BJ (cell line): ENCODE measurements at regions not wholly inside any gene's neighbourhood (a gene's known extent, or its start where the extent isn't known, plus 50 kb on each side); places are given as distances from the start of the nearest gene placed in this dataset.

Experiments used
- CTCF ChIA-PET: fragments of 350-600 bp; formaldehyde crosslinking; extraction: SDS; loops from one replicate; lab custom pipeline; 2021; ENCODE audit warnings: antibody characterized with exemption, inconsistent platforms; lab: Yijun Ruan, JAX
- POLR2A ChIA-PET: fragments of 300-600 bp; sonication (Branson Sonifier 250); formaldehyde crosslinking; extraction: SDS; loops from one replicate; lab custom pipeline; 2021; ENCODE audit warnings: antibody characterized with exemption; lab: Charles Lee
- DNase-seq: peaks from one replicate; pipeline ENCODE4 v3.0.0-alpha.2; 2011; ENCODE audit warnings: low read depth
- H3K27me3 ChIP-seq: 2 replicates; pipeline ENCODE4 v1.6.0; 2011; ENCODE audit warnings: low read length; ENCODE audit not compliant: control insufficient read depth, insufficient read depth
- H3K36me3 ChIP-seq: 2 replicates; pipeline ENCODE4 v1.5.1; 2011; ENCODE audit warnings: low read length; ENCODE audit not compliant: control insufficient read depth, insufficient read depth
- H3K4me3 ChIP-seq: 2 replicates; pipeline ENCODE4 v1.5.1; 2011; ENCODE audit warnings: low read depth, mild to moderate bottlenecking, control low read depth, low read length
- CTCF ChIP-seq: IDR thresholded peaks from 2 replicates; pipeline ENCODE4 v1.5.1; 2011; ENCODE audit warnings: low read depth, mild to moderate bottlenecking, control low read depth, inconsistent platforms, low read length, moderate library complexity; ENCODE audit not compliant: insufficient read depth

DNA sequence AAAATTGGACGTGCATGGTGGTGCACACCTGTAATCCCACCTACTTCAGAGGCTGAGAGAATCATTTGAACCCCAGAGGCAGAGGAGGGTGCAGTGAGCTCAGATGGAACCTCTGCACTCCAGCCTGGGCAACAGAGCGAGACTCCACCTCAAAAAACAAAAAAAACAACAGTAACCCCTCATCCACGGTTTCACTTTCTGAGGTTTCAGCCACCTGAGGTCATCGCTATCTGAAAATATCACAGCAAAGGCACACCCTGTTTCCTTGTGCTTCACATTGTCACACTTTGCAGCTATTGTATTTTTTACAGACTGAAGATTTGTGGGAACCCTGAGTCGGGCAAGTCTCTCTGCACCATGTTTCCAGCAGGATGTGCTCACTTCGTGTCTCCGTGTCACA lies 54.1 kb upstream of the FOXQ1 start:
- TF ChIP-seq CTCF, result no peak
- no peaks in the 10 kb centered on the region for H3K36me3 ChIP-seq
- ChIA-PET CTCF (interaction anchor here (0.7 kb wide), 1 partner anchor 11 kb away, joined by 3 read pairs; no protein-coding TSS in a partner anchor), POLR2A (no interaction called here)
- no peak overlapping the region for H3K4me3 ChIP-seq
- H3K27me3 ChIP-seq, result no peaks in the 10 kb centered on the region
- DNase-seq, result no peak

DNA sequence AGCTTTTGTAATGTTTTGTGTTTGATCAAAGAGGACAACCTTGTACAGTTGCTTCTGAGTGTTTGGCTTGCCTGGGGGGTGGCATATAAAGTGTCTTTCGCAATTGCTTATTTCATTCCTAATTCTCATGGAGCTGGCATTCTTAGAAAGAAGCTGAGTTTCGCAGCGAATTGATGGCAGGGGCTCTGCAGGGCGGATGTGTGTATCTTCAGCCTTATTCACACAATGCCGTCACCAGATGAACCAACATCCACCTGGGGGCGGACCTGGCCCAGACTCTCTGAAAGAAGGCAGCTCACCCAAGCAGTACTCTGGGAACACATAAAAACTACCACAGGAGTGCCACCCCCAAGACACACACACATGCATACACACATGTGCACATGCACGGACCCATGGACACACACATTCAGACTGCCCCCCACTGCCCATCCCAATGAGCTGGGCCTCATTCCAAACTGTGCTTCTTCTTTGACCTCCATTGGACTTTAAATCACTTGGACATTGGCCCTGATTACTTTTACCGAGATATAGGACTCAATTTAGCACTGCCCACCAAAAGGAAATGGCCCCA lies 55.4 kb upstream of the FOXQ1 start:
- no peak overlapping the region for H3K4me3 ChIP-seq
- no peak for DNase-seq
- TF ChIP-seq CTCF, result no peak
- H3K27me3 ChIP-seq, result no peaks in the 10 kb centered on the region
- no peaks in the 10 kb centered on the region for H3K36me3 ChIP-seq
- ChIA-PET CTCF (interaction anchor here (0.6 to 2.1 kb wide), 5 partner anchors 10 to 344 kb away, joined by 3 to 10 read pairs (median 3); no protein-coding TSS in a partner anchor), POLR2A (no interaction called here)

- H3K36me3 ChIP-seq, result no peaks in the 10 kb centered on the region
- ChIA-PET CTCF (interaction anchor here (0.6 to 2.1 kb wide), 7 partner anchors 10 to 343 kb away, joined by 3 to 10 read pairs (median 3); no protein-coding TSS in a partner anchor), POLR2A (no interaction called here)
- no peak for TF ChIP-seq CTCF
- no peak overlapping the region for H3K4me3 ChIP-seq
- DNase-seq, result no peak
- no peaks in the 10 kb centered on the region for H3K27me3 ChIP-seq
Measured at GRCh38 chr6:1255636-1256365, 56.1 kb upstream of the FOXQ1 start.

- CTCF ChIA-PET, result interaction anchor here (2.0 kb wide), 1 partner anchor 341 kb away, joined by 7 read pairs; no protein-coding TSS in a partner anchor
- no peak for DNase-seq
- no peaks in the 10 kb centered on the region for H3K27me3 ChIP-seq
- H3K36me3 ChIP-seq, result no peaks in the 10 kb centered on the region
- TF ChIP-seq CTCF, result no peak
- no peak overlapping the region for H3K4me3 ChIP-seq
- POLR2A ChIA-PET, result no interaction called here
Measured at GRCh38 chr6:1254326-1254725, 57.6 kb upstream of the FOXQ1 start.

DNA sequence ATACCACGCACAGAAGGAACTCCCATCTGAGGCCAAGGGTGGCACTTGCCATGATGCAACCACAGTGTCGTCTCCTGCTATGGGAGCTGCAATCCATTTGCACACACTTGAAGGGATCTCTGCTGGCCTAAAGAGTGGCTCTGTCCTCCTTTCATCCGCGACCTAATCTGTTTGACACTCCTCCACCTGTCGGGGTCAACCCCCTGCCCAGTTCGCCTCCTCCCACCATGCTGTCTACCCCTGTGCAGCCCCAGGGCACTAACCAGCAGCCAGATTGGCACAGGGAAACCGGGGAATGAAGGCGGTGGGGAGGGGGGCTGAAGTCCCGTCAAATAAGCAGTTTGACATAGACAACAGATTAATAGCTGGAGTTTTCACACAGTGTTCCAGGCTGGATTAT lies 58.1 kb upstream of the FOXQ1 start:
- no peak overlapping the region for H3K4me3 ChIP-seq
- no peak for TF ChIP-seq CTCF
- H3K36me3 ChIP-seq, result no peaks in the 10 kb centered on the region
- ChIA-PET CTCF (no interaction called here), POLR2A (no interaction called here)
- DNase-seq, result no peak
- no peaks in the 10 kb centered on the region for H3K27me3 ChIP-seq
